ENCODE measurements at regions not wholly inside any gene's neighbourhood (a gene's known extent, or its start where the extent isn't known, plus 50 kb on each side); places are given as distances from the start of the nearest gene placed in this dataset.

GRCh38 chr2:37866171-37866934, 58.7 kb upstream of the RMDN2 start:
- TF ChIP-seq POLR2A (IDR thresholded peaks at IDR 0.05) (no peak), CTCF (IDR thresholded peaks at IDR 0.05) (no peak), EP300 (IDR thresholded peaks at IDR 0.05; ENCODE audit: low read depth) (no peak), POLR2AphosphoS5 (IDR thresholded peaks at IDR 0.05) (no peak)
- WGBS, 2 donors (ENCODE audit: low coverage in 1 of 2) = 51 to 64% methylated on average over 4 to 5 of the region's 5 CpGs
- H3K27ac ChIP-seq = peak overlapping the region in 3 of 4 donors; percentile 26 to 63 (median 55)
- peaks cover 0 to 15% (median 4%) of the 10 kb centered on the region in 4 donors for H3K4me1 ChIP-seq
- intact Hi-C loops (cut with DNase I; ENCODE audit: low total_unique reads) (no loop called here), in situ Hi-C loops (cut with MboI; ENCODE audit: low pct_ligation_motif_present in 1 of 4, low pct_unique_long_range_greater_than_20kb in 1 of 4, low sequenced_read_pairs in 3 of 4) (no loop called here)
- no peaks in the 10 kb centered on the region for H3K9me3 ChIP-seq
- H3K27me3 ChIP-seq = no peaks in the 10 kb centered on the region
- DNase-seq = no peak
- H3K4me3 ChIP-seq = no peak overlapping the region
- no peaks in the 10 kb centered on the region for H3K36me3 ChIP-seq

GRCh38 chr2:37867166-37867565, 57.9 kb upstream of the RMDN2 start:
- DNase-seq = no peak
- intact Hi-C loops (cut with DNase I; ENCODE audit: low total_unique reads) = no loop called here
- 72 to 76% methylated on average over 2 of the region's 2 CpGs for WGBS, 2 donors (ENCODE audit: low coverage in 1 of 2)
- H3K27ac ChIP-seq = no peak overlapping the region
- no peak for TF ChIP-seq CTCF (IDR thresholded peaks at IDR 0.05)
- peaks cover 3 to 20% (median 9%) of the 10 kb centered on the region in 4 donors for H3K4me1 ChIP-seq
- no peaks in the 10 kb centered on the region for H3K36me3 ChIP-seq
- H3K9me3 ChIP-seq = no peaks in the 10 kb centered on the region
- H3K27me3 ChIP-seq = no peaks in the 10 kb centered on the region
- in situ Hi-C loops (cut with MboI; ENCODE audit: low pct_ligation_motif_present in 1 of 4, low pct_unique_long_range_greater_than_20kb in 1 of 4, low sequenced_read_pairs in 3 of 4) = no loop called here
- no peak overlapping the region for H3K4me3 ChIP-seq

GRCh38 chr2:37868866-37869265, 56.2 kb upstream of the RMDN2 start:
- in situ Hi-C loops (cut with MboI; ENCODE audit: low pct_ligation_motif_present in 1 of 4, low pct_unique_long_range_greater_than_20kb in 1 of 4, low sequenced_read_pairs in 3 of 4) = no loop called here
- H3K27ac ChIP-seq = peak overlapping the region in 3 of 4 donors; percentile 78 to 87 (median 79)
- DNase-seq = no peak
- H3K36me3 ChIP-seq = no peaks in the 10 kb centered on the region
- no peaks in the 10 kb centered on the region for H3K27me3 ChIP-seq
- intact Hi-C loops (cut with DNase I; ENCODE audit: low total_unique reads) = no loop called here
- no peak for TF ChIP-seq POLR2AphosphoS5 (IDR thresholded peaks at IDR 0.05)
- TF ChIP-seq EP300 (IDR thresholded peaks at IDR 0.05; ENCODE audit: low read depth) = no peak
- no peak for TF ChIP-seq CTCF (IDR thresholded peaks at IDR 0.05)
- TF ChIP-seq POLR2A (IDR thresholded peaks at IDR 0.05) = no peak
- peaks cover 5 to 22% (median 11%) of the 10 kb centered on the region in 4 donors for H3K4me1 ChIP-seq
- 44 to 46% methylated on average over 2 of the region's 2 CpGs for WGBS, 2 donors (ENCODE audit: low coverage in 1 of 2)
- H3K4me3 ChIP-seq = no peak overlapping the region
- no peaks in the 10 kb centered on the region for H3K9me3 ChIP-seq

GRCh38 chr2:37869304-37869703, 55.8 kb upstream of the RMDN2 start:
- TF ChIP-seq CTCF (IDR thresholded peaks at IDR 0.05) (no peak), POLR2AphosphoS5 (IDR thresholded peaks at IDR 0.05) (no peak), POLR2A (IDR thresholded peaks at IDR 0.05) (no peak), EP300 (IDR thresholded peaks at IDR 0.05; ENCODE audit: low read depth) (no peak)
- H3K9me3 ChIP-seq = no peaks in the 10 kb centered on the region
- DNase-seq = no peak
- peak overlapping the region in 3 of 4 donors; percentile 78 to 87 (median 79) for H3K27ac ChIP-seq
- 86 to 100% methylated on average over 1 to 2 of the region's 2 CpGs for WGBS, 2 donors (ENCODE audit: low coverage in 1 of 2)
- no peaks in the 10 kb centered on the region for H3K27me3 ChIP-seq
- no peaks in the 10 kb centered on the region for H3K36me3 ChIP-seq
- peaks cover 5 to 22% (median 11%) of the 10 kb centered on the region in 4 donors for H3K4me1 ChIP-seq
- in situ Hi-C loops (cut with MboI; ENCODE audit: low pct_ligation_motif_present in 1 of 4, low pct_unique_long_range_greater_than_20kb in 1 of 4, low sequenced_read_pairs in 3 of 4) (no loop called here), intact Hi-C loops (cut with DNase I; ENCODE audit: low total_unique reads) (no loop called here)
- H3K4me3 ChIP-seq = no peak overlapping the region

All from transverse colon (tissue), 4 donors.